GM23338 (cell line): ENCODE measurements at regions not wholly inside any gene's neighbourhood (a gene's known extent, or its start where the extent isn't known, plus 50 kb on each side); places are given as distances from the start of the nearest gene placed in this dataset.

Source experiments
- ATAC-seq: fragments of 200-7000 bp; cut with Tn5 transposase; 3 replicates; pipeline ENCODE4 v1.9.1; 2020
- DNase-seq: peaks from one replicate; pipeline ENCODE4 v3.0.0-alpha.2; 2015; ENCODE audit warnings: low spot score
- H2AFZ ChIP-seq: fragments of 200-600 bp; sonication (generic); 2 replicates; pipeline ENCODE4 v1.8.0; 2016; ENCODE audit warnings: antibody characterized with exemption, mild to moderate bottlenecking, moderate library complexity
- H3F3A ChIP-seq: fragments of 200-600 bp; sonication (generic); replicated peaks from 2 replicates; pipeline ENCODE4 v1.8.0; 2017; ENCODE audit warnings: antibody characterized with exemption, mixed run types, low read depth
- H3K27ac ChIP-seq: fragments of 200-600 bp; sonication (generic); 2 replicates; pipeline ENCODE4 v1.6.1; 2016; ENCODE audit warnings: low read depth
- H3K27me3 ChIP-seq: fragments of 200-600 bp; sonication (generic); 2 replicates; pipeline ENCODE4 v1.8.0; 2016; ENCODE audit warnings: mild to moderate bottlenecking, mixed run types, moderate library complexity; ENCODE audit not compliant: insufficient read depth
- H3K36me3 ChIP-seq: fragments of 200-600 bp; sonication (generic); 2 replicates; pipeline ENCODE4 v1.8.0; 2016; ENCODE audit warnings: mild to moderate bottlenecking; ENCODE audit not compliant: insufficient read depth
- H3K4me1 ChIP-seq: fragments of 200-600 bp; sonication (generic); 2 replicates; pipeline ENCODE4 v1.8.0; 2016; ENCODE audit warnings: mild to moderate bottlenecking, moderate library complexity; ENCODE audit not compliant: insufficient read depth
- H3K4me2 ChIP-seq: fragments of 200-600 bp; sonication (generic); 2 replicates; pipeline ENCODE4 v1.7.1; 2017; ENCODE audit warnings: mixed run types
- H3K4me3 ChIP-seq: fragments of 200-600 bp; sonication (generic); 2 replicates; pipeline ENCODE4 v1.6.1; 2016; ENCODE audit warnings: mixed run types
- H3K79me2 ChIP-seq: fragments of 200-600 bp; sonication (generic); replicated peaks from 2 replicates; pipeline ENCODE4 v1.8.0; 2017; ENCODE audit warnings: mild to moderate bottlenecking; ENCODE audit not compliant: insufficient read depth
- H3K9me2 ChIP-seq: fragments of 200-600 bp; sonication (generic); 2 replicates; pipeline ENCODE4 v1.8.0; 2017; ENCODE audit not compliant: insufficient read depth
- H4K20me1 ChIP-seq: fragments of 200-600 bp; sonication (generic); replicated peaks from 2 replicates; pipeline ENCODE4 v1.8.0; 2017; ENCODE audit warnings: mild to moderate bottlenecking; ENCODE audit not compliant: insufficient read depth
- H3K27ac Mint-ChIP-seq: 2 replicates; pipeline ENCODE4 v1.8.0; 2020; ENCODE audit warnings: inconsistent platforms, mild to moderate bottlenecking, moderate library complexity, mixed read lengths
- H3K27me3 Mint-ChIP-seq: 3 replicates; pipeline ENCODE4 v1.8.0; 2022; ENCODE audit warnings: low read depth, mild to moderate bottlenecking, moderate library complexity, mixed read lengths, inconsistent platforms; ENCODE audit not compliant: insufficient read depth, poor library complexity
- H3K36me3 Mint-ChIP-seq: 3 replicates; pipeline ENCODE4 v1.8.0; 2021; ENCODE audit warnings: low read depth, mild to moderate bottlenecking, inconsistent platforms, moderate library complexity, mixed read lengths
- H3K4me1 Mint-ChIP-seq: 3 replicates; pipeline ENCODE4 v1.8.0; 2020; ENCODE audit warnings: mild to moderate bottlenecking, inconsistent platforms, mixed read lengths
- H3K4me3 Mint-ChIP-seq: 3 replicates; pipeline ENCODE4 v1.8.0; 2021; ENCODE audit warnings: moderate library complexity, mild to moderate bottlenecking, inconsistent platforms, mixed read lengths
- H3K9me3 Mint-ChIP-seq: 3 replicates; pipeline ENCODE4 v1.8.0; 2020; ENCODE audit warnings: moderate library complexity, mild to moderate bottlenecking, inconsistent platforms, mixed read lengths
- CREB1 ChIP-seq: fragments of 250-450 bp; sonication (Bioruptor Pico); IDR thresholded peaks from 2 replicates; pipeline ENCODE4 v1.5.0; 2020; ENCODE audit warnings: low read depth, mild to moderate bottlenecking, moderate library complexity
- CTCF ChIP-seq, 2 experiments: fragments of 200-600 bp in 1 of 2; sonication (generic) in 1 of 2; conservative IDR thresholded peaks; 2 replicates each; pipeline versions ENCODE4 v1.5.1 to v1.6.1; 2016 to 2017; ENCODE audit warnings: antibody characterized with exemption in 2 of 2, low read depth in 2 of 2, mild to moderate bottlenecking in 2 of 2, moderate library complexity in 1 of 2
- ETS1 ChIP-seq: IDR thresholded peaks from 2 replicates; pipeline ENCODE4 v1.6.1; 2016; ENCODE audit warnings: antibody characterized with exemption
- EZH2phosphoT487 ChIP-seq: fragments of 200-600 bp; sonication (generic); IDR thresholded peaks from one replicate; pipeline ENCODE4 v1.8.1; 2018; ENCODE audit warnings: antibody characterized with exemption; ENCODE audit not compliant: unreplicated experiment
- JUNB ChIP-seq: IDR thresholded peaks from one replicate; pipeline ENCODE4 v1.6.1; 2016; ENCODE audit warnings: antibody characterized with exemption; ENCODE audit not compliant: unreplicated experiment
- POLR2AphosphoS5 ChIP-seq: IDR thresholded peaks from 2 replicates; pipeline ENCODE4 v1.6.1; 2016; ENCODE audit warnings: antibody characterized with exemption, low read depth
- STAT1 ChIP-seq: IDR thresholded peaks from one replicate; pipeline ENCODE4 v1.6.1; 2016; ENCODE audit warnings: antibody characterized with exemption; ENCODE audit not compliant: unreplicated experiment
- ZNF114 ChIP-seq: fragments of 250-450 bp; sonication (Bioruptor Pico); IDR thresholded peaks from 2 replicates; pipeline ENCODE4 v1.5.0; 2020; ENCODE audit warnings: mild to moderate bottlenecking, moderate library complexity
- ZNF331 ChIP-seq: fragments of 250-450 bp; sonication (Bioruptor Pico); IDR thresholded peaks from 2 replicates; pipeline ENCODE4 v1.5.0; 2020; ENCODE audit warnings: low read depth, mild to moderate bottlenecking, moderate library complexity
- ZNF462 ChIP-seq: fragments of 250-450 bp; sonication (Bioruptor Pico); IDR thresholded peaks from 2 replicates; pipeline ENCODE4 v1.5.0; 2020; ENCODE audit warnings: mild to moderate bottlenecking, moderate library complexity

GRCh38 chr5:57896576-57896975 is 414.0 kb upstream of the ACTBL2 start (continued):
- TF ChIP-seq ZNF462 (CRISPR knock-in tag) (no peak), CREB1 (CRISPR knock-in tag) (no peak), JUNB (no peak), CTCF (conservative IDR thresholded peaks at IDR 0.05; ENCODE audit: low read depth in 2 of 2) (no peak), POLR2AphosphoS5 (no peak)

- H3K36me3 ChIP-seq = no peaks in the 10 kb centered on the region
- H3K36me3 Mint-ChIP-seq = no peaks in the 10 kb centered on the region
- no peaks in the 10 kb centered on the region for H4K20me1 ChIP-seq
- H3K4me3 Mint-ChIP-seq = no peak overlapping the region
- H3K79me2 ChIP-seq = no peaks in the 10 kb centered on the region
- H3K27ac Mint-ChIP-seq = no peak overlapping the region; the same call in 1 of the 2 replicates
- peaks cover 11% of the 10 kb centered on the region; the same call in 2 of the 3 replicates for H3K4me1 Mint-ChIP-seq
- no peak overlapping the region for H2AFZ ChIP-seq
- no peaks in the 10 kb centered on the region for H3F3A ChIP-seq
- H3K4me2 ChIP-seq = no peak overlapping the region
- no peaks in the 10 kb centered on the region for H3K27me3 Mint-ChIP-seq
- no peaks in the 10 kb centered on the region for H3K27me3 ChIP-seq
- ATAC-seq (no peak), DNase-seq (no peak)
- H3K9me2 ChIP-seq = 0 out of 2 replicates have a peak, but pooled peaks cover 2% of the 10 kb centered on the region
- H3K9me3 Mint-ChIP-seq = no peaks in the 10 kb centered on the region
- TF ChIP-seq POLR2AphosphoS5 (no peak), STAT1 (no peak), EZH2phosphoT487 (no peak), ZNF331 (CRISPR knock-in tag) (no peak), ETS1 (no peak), ZNF114 (CRISPR knock-in tag) (no peak)
- peaks cover 4% of the 10 kb centered on the region; the same call in 1 of the 2 replicates for H3K4me1 ChIP-seq
- no peak overlapping the region for H3K27ac ChIP-seq
- H3K4me3 ChIP-seq = no peak overlapping the region
Measured at GRCh38 chr5:57895766-57896165, 413.2 kb upstream of the ACTBL2 start.
